Posterior cingulate gyrus (tissue), 11 donors: ENCODE measurements at regions not wholly inside any gene's neighbourhood (a gene's known extent, or its start where the extent isn't known, plus 50 kb on each side); places are given as distances from the start of the nearest gene placed in this dataset.

Experiments
- DNase-seq, 10 donors: peaks; one replicate each; pipeline versions ENCODE4 v3.0.0 to v3.0.0-alpha.2; 2020 to 2021; ENCODE audit warnings: mixed read lengths in 3 of 10
- intact Hi-C: fragments of 100-400 bp; cut with DNase I; formaldehyde crosslinking; loops from one replicate; pipeline ENCODE4 v1.15.1; 2023

- intact Hi-C loops: loop anchor here (5.0 kb wide), 1 partner anchor 243 kb away; no protein-coding TSS in a partner anchor
- DNase-seq: no peak
Observed at GRCh38 chr4:57168982-57169381, 58.8 kb upstream of the IGFBP7 start.

GRCh38 chr4:57163530-57164459, 53.6 kb upstream of the IGFBP7 start:
- intact Hi-C loops: loop anchor here (2.0 kb wide), 1 partner anchor 139 kb away; no protein-coding TSS in a partner anchor

DNA sequence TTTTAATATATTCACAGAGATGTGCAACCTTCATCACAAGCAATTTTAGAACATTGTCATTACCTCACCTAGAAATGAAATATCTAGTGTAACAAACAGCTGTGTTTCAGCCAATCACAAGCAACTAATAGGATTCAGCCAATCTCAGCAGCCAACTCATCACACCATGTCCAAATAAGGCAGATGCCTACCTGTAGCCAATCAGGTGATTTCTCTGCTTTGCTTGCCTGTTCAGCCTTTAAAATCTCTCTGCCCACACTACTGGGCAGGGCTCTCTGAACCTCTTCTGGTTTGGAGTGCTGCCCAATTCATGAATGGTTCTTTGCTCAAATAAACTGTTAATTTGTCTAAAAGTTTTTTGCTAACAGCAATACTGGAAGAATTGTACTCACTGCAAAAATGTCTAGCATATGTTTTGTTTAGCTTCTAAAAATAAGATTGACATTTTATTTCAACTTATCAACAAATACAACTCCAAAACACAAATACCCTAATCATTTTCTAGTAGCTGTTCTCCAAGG, 52.4 kb upstream of the IGFBP7 start:
- intact Hi-C loops: loop anchor here (2.0 kb wide), 1 partner anchor 140 kb away; no protein-coding TSS in a partner anchor
- DNase-seq: no peak

More at GRCh38 chr4:57163530-57164459, 53.6 kb upstream of the IGFBP7 start:
- DNase-seq: peak; percentile 71 to 97 (median 84)
